Fibroblast of pulmonary artery (primary cell): ENCODE measurements at regions not wholly inside any gene's neighbourhood (a gene's known extent, or its start where the extent isn't known, plus 50 kb on each side); places are given as distances from the start of the nearest gene placed in this dataset.

ENCODE experiments used
- DNase-seq: peaks from one replicate; pipeline ENCODE4 v3.0.0-alpha.2; 2010; ENCODE audit warnings: low read depth
- H3K4me3 ChIP-seq: replicated peaks from 2 replicates; pipeline ENCODE4 v1.5.1; 2011; ENCODE audit warnings: low read depth, mild to moderate bottlenecking, control low read depth, low read length, moderate library complexity
- CTCF ChIP-seq: IDR thresholded peaks from 2 replicates; pipeline ENCODE4 v1.5.1; 2011; ENCODE audit warnings: mild to moderate bottlenecking, control low read depth, low read length, inconsistent platforms; ENCODE audit errors: missing control alignments

GRCh38 chr9:88783711-88784083 is 207.6 kb upstream of the S1PR3 start:
- no peak for DNase-seq
- H3K4me3 ChIP-seq: no peak overlapping the region
- no peak for TF ChIP-seq CTCF

- H3K4me3 ChIP-seq: no peak overlapping the region
- no peak for DNase-seq
- no peak for TF ChIP-seq CTCF
Measured at GRCh38 chr9:88784960-88785359, 206.3 kb upstream of the S1PR3 start.

GRCh38 chr9:88786291-88787079 is 204.8 kb upstream of the S1PR3 start:
- TF ChIP-seq CTCF: no peak
- H3K4me3 ChIP-seq: no peak overlapping the region
- DNase-seq: no peak

- H3K4me3 ChIP-seq: no peak overlapping the region
- no peak for TF ChIP-seq CTCF
- peak; percentile 41 for DNase-seq
Measured at GRCh38 chr9:88789785-88790184, 201.5 kb upstream of the S1PR3 start.

- no peak for TF ChIP-seq CTCF
- no peak overlapping the region for H3K4me3 ChIP-seq
- peak; percentile 88 for DNase-seq
Measured at GRCh38 chr9:88791105-88791805, 200.0 kb upstream of the S1PR3 start.

- DNase-seq: no peak
- TF ChIP-seq CTCF: no peak
- no peak overlapping the region for H3K4me3 ChIP-seq
Measured at GRCh38 chr9:88792502-88792901, 198.8 kb upstream of the S1PR3 start.
